ENCODE measurements at regions not wholly inside any gene's neighbourhood (a gene's known extent, or its start where the extent isn't known, plus 50 kb on each side); places are given as distances from the start of the nearest gene placed in this dataset.
A peak's percentile ranks its signal among the peaks of the same experiment; 100 is the strongest.

DNA sequence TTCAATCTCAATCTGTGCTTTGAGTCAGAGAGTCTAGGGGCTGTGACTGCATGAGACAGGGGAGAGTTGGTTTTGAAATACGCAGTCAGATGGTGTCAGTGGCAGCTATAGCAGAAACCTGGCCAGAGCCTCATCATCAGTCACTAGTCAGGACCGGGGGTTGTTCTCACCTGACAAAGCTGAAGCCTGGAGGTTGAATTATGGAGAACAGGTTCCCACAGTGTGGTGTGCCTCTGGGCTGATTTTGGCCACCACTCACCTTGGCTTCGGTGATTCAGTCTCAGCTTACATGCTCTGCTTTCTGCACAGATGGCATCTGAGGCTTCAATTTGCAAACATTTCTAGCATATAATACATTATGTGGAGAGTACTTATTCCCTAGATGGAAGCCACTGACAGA is 387.3 kb downstream of the YTHDC2 start:
- no peak overlapping the region for H3K4ac ChIP-seq (ENCODE audit: low read depth, low read length)

DNA sequence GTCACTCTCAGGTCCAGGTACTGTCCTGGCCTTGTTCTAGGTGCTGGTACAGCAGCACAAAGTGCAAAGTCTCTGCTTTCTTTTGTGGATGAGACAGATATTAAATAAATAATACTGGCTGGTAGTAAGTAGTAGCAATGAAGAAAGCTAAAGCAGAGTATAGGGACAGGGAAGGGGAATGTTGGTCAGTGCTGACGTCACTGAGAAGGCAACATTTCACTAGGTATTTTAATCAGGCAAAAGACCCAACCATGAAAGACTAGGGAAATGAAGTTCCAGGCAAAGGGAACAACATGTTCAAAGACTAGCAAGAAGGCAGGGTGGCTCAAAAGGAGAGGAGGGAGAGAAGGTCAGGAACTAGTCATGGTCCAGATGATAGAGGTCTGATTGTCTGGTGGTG is 388.2 kb downstream of the YTHDC2 start:
- no CpG with 5 or more reads among the region's 1 CpG for WGBS (ENCODE audit: extremely low coverage, insufficient coverage, insufficient read length)
- Histone ChIP-seq H3K4ac (ENCODE audit: low read depth, low read length) (no peak overlapping the region), H3K4me3 (ENCODE audit: low read depth, low read length) (no peak overlapping the region), H3K9me3 (ENCODE audit: insufficient read depth, low read depth, low read length) (no peaks in the 10 kb centered on the region), H3K27ac (ENCODE audit: low read depth, low read length) (no peak overlapping the region), H3K36me3 (ENCODE audit: control insufficient read depth in 1 of 2, insufficient read depth in 2 of 2, low read length in 2 of 2) (no peaks in the 10 kb centered on the region), H3K79me2 (ENCODE audit: control insufficient read depth, insufficient read depth, low read length, poor library complexity) (no peaks in the 10 kb centered on the region), H3K14ac (ENCODE audit: low read length) (no peak overlapping the region), H2BK120ac (ENCODE audit: insufficient read depth, low read length, poor library complexity) (no peak overlapping the region), H2AK5ac (ENCODE audit: low read length) (no peak overlapping the region), H3K23ac (ENCODE audit: low read length) (no peak overlapping the region), H4K8ac (ENCODE audit: low read depth, low read length) (no peak overlapping the region), H3K4me2 (ENCODE audit: low read length) (no peak overlapping the region), H2AFZ (ENCODE audit: insufficient read depth, low read length, poor library complexity) (no peak overlapping the region), H3K4me1 (ENCODE audit: control insufficient read depth in 1 of 2, insufficient read depth in 2 of 2, low read length in 2 of 2) (peaks cover 0 to 4% of the 10 kb centered on the region in 2 experiments), H3K27me3 (ENCODE audit: insufficient read depth, low read length) (no peaks in the 10 kb centered on the region), H2BK5ac (ENCODE audit: low read depth, low read length, poor library complexity) (no peak overlapping the region), H3K9ac (ENCODE audit: low read length) (no peak overlapping the region), H3K79me1 (ENCODE audit: low read length) (no peaks in the 10 kb centered on the region), H2BK12ac (ENCODE audit: low read length) (no peak overlapping the region), H4K91ac (ENCODE audit: low read depth, low read length) (no peak overlapping the region), H4K12ac (ENCODE audit: low read depth, low read length) (no peak overlapping the region), H3K18ac (ENCODE audit: low read length) (no peak overlapping the region)
- no peak for DNase-seq

More for the DNA sequence above, 387.3 kb downstream of the YTHDC2 start:
- Histone ChIP-seq H4K8ac (ENCODE audit: low read depth, low read length) (no peak overlapping the region), H4K12ac (ENCODE audit: low read depth, low read length) (no peak overlapping the region), H4K91ac (ENCODE audit: low read depth, low read length) (no peak overlapping the region), H2AK5ac (ENCODE audit: low read length) (no peak overlapping the region), H3K27me3 (ENCODE audit: insufficient read depth, low read length) (no peaks in the 10 kb centered on the region), H3K36me3 (ENCODE audit: control insufficient read depth in 1 of 2, insufficient read depth in 2 of 2, low read length in 2 of 2) (no peaks in the 10 kb centered on the region), H3K4me1 (ENCODE audit: control insufficient read depth in 1 of 2, insufficient read depth in 2 of 2, low read length in 2 of 2) (peaks cover 0 to 4% of the 10 kb centered on the region in 2 experiments), H2BK120ac (ENCODE audit: insufficient read depth, low read length, poor library complexity) (no peak overlapping the region), H3K9ac (ENCODE audit: low read length) (no peak overlapping the region), H3K4me2 (ENCODE audit: low read length) (no peak overlapping the region), H3K4me3 (ENCODE audit: low read depth, low read length) (no peak overlapping the region), H2BK5ac (ENCODE audit: low read depth, low read length, poor library complexity) (no peak overlapping the region), H3K14ac (ENCODE audit: low read length) (no peak overlapping the region), H3K18ac (ENCODE audit: low read length) (no peak overlapping the region), H2AFZ (ENCODE audit: insufficient read depth, low read length, poor library complexity) (no peak overlapping the region), H3K23ac (ENCODE audit: low read length) (no peak overlapping the region), H2BK12ac (ENCODE audit: low read length) (peak overlapping the region; percentile 31), H3K79me1 (ENCODE audit: low read length) (no peaks in the 10 kb centered on the region), H3K27ac (ENCODE audit: low read depth, low read length) (no peak overlapping the region), H3K79me2 (ENCODE audit: control insufficient read depth, insufficient read depth, low read length, poor library complexity) (no peaks in the 10 kb centered on the region), H3K9me3 (ENCODE audit: insufficient read depth, low read depth, low read length) (no peaks in the 10 kb centered on the region)
- DNase-seq, result no peak
- WGBS (ENCODE audit: extremely low coverage, insufficient coverage, insufficient read length), result no CpG with 5 or more reads among the region's 3 CpGs

DNA sequence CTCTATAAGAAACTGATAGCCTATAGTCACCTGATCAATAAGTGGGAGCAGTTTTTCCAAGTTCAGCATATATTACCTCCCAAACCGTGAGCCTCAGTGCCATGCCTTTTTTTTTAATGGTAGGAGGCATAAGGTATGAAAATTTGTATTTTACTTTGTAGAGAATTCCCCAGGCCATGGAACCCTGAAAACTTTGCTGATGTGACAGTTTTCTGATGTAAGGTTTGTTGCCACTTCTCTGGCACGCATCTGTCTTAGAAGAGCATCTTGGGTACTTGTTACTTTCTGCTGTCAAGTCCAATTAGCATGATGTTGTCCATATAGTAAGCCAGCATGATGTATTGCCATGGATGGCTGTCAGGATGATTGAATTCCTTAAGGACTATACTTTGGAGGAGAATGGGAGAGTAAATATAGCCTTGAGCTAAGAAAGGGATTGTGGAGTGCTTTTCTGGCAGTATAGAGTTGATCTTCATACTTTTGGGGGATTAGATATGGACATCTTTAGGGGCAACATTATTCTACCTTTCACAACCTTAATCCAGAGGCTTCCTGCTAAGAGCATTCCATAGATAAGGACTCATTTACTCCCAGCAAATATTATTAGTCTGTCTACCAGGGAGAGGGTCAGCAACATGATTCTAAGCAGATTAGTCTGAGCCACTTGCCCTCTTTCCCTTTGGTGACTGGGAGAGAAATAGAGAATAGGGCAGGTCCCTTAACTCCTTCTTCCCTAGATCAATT is 389.6 kb downstream of the YTHDC2 start:
- no peak overlapping the region for H3K23ac ChIP-seq (ENCODE audit: low read length)
- H3K79me1 ChIP-seq (ENCODE audit: low read length), result no peaks in the 10 kb centered on the region
- H3K9me3 ChIP-seq (ENCODE audit: insufficient read depth, low read depth, low read length), result no peaks in the 10 kb centered on the region
- no peak overlapping the region for H2BK12ac ChIP-seq (ENCODE audit: low read length)
- WGBS (ENCODE audit: extremely low coverage, insufficient coverage, insufficient read length), result no CpG with 5 or more reads among the region's 2 CpGs
- H2AK5ac ChIP-seq (ENCODE audit: low read length), result no peak overlapping the region
- no peak overlapping the region for H2AFZ ChIP-seq (ENCODE audit: insufficient read depth, low read length, poor library complexity)
- no peak overlapping the region for H4K12ac ChIP-seq (ENCODE audit: low read depth, low read length)
- peaks cover 0 to 4% of the 10 kb centered on the region in 2 experiments for H3K4me1 ChIP-seq (ENCODE audit: control insufficient read depth in 1 of 2, insufficient read depth in 2 of 2, low read length in 2 of 2)
- H3K4ac ChIP-seq (ENCODE audit: low read depth, low read length), result no peak overlapping the region
- H3K14ac ChIP-seq (ENCODE audit: low read length), result no peak overlapping the region
- no peak overlapping the region for H2BK120ac ChIP-seq (ENCODE audit: insufficient read depth, low read length, poor library complexity)
- H4K91ac ChIP-seq (ENCODE audit: low read depth, low read length), result no peak overlapping the region
- no peak overlapping the region for H4K8ac ChIP-seq (ENCODE audit: low read depth, low read length)
- H3K27ac ChIP-seq (ENCODE audit: low read depth, low read length), result no peak overlapping the region
- no peak for DNase-seq
- no peak overlapping the region for H2BK5ac ChIP-seq (ENCODE audit: low read depth, low read length, poor library complexity)
- H3K27me3 ChIP-seq (ENCODE audit: insufficient read depth, low read length), result no peaks in the 10 kb centered on the region
- no peak overlapping the region for H3K4me2 ChIP-seq (ENCODE audit: low read length)
- H3K79me2 ChIP-seq (ENCODE audit: control insufficient read depth, insufficient read depth, low read length, poor library complexity), result no peaks in the 10 kb centered on the region
- no peak overlapping the region for H3K9ac ChIP-seq (ENCODE audit: low read length)
- no peak overlapping the region for H3K18ac ChIP-seq (ENCODE audit: low read length)
- no peaks in the 10 kb centered on the region for H3K36me3 ChIP-seq (ENCODE audit: control insufficient read depth in 1 of 2, insufficient read depth in 2 of 2, low read length in 2 of 2)
- no peak overlapping the region for H3K4me3 ChIP-seq (ENCODE audit: low read depth, low read length)

DNA sequence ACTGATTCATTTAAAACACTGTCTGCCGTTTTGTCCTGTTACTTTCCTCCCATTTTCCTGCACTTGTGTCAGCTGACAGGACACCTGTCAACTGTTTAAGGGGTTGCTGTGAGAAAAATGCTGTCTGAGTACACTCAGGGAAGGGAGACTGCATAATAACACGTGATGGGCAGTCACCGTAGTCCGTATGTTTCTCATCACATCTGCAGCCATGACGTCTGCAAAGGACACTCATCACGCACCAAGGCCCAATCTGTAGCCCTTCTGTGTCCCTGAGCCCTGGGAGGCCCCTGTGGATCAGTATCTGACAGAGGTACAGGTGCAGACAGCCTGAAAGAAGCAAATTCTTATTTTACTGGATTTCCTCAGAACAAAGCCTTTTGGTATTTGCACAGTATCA is 396.3 kb downstream of the YTHDC2 start:
- H4K8ac ChIP-seq (ENCODE audit: low read depth, low read length), result no peak overlapping the region
- no peak overlapping the region for H2BK12ac ChIP-seq (ENCODE audit: low read length)
- H3K79me1 ChIP-seq (ENCODE audit: low read length), result no peaks in the 10 kb centered on the region
- H3K18ac ChIP-seq (ENCODE audit: low read length), result no peak overlapping the region
- H3K79me2 ChIP-seq (ENCODE audit: control insufficient read depth, insufficient read depth, low read length, poor library complexity), result no peaks in the 10 kb centered on the region
- no CpG with 5 or more reads among the region's 6 CpGs for WGBS (ENCODE audit: extremely low coverage, insufficient coverage, insufficient read length)
- no peaks in the 10 kb centered on the region for H3K9me3 ChIP-seq (ENCODE audit: insufficient read depth, low read depth, low read length)
- no peak overlapping the region for H2AFZ ChIP-seq (ENCODE audit: insufficient read depth, low read length, poor library complexity)
- no peak overlapping the region for H2AK5ac ChIP-seq (ENCODE audit: low read length)
- H2BK5ac ChIP-seq (ENCODE audit: low read depth, low read length, poor library complexity), result no peak overlapping the region
- no peak for DNase-seq
- no peak overlapping the region for H3K14ac ChIP-seq (ENCODE audit: low read length)
- H3K23ac ChIP-seq (ENCODE audit: low read length), result no peak overlapping the region
- H3K27ac ChIP-seq (ENCODE audit: low read depth, low read length), result no peak overlapping the region
- no peaks in the 10 kb centered on the region for H3K27me3 ChIP-seq (ENCODE audit: insufficient read depth, low read length)
- no peak overlapping the region for H4K12ac ChIP-seq (ENCODE audit: low read depth, low read length)
- H3K36me3 ChIP-seq (ENCODE audit: control insufficient read depth in 1 of 2, insufficient read depth in 2 of 2, low read length in 2 of 2), result no peaks in the 10 kb centered on the region
- no peak overlapping the region for H4K91ac ChIP-seq (ENCODE audit: low read depth, low read length)
- H3K4me1 ChIP-seq (ENCODE audit: control insufficient read depth in 1 of 2, insufficient read depth in 2 of 2, low read length in 2 of 2), result no peaks in the 10 kb centered on the region
- H3K4me3 ChIP-seq (ENCODE audit: low read depth, low read length), result no peak overlapping the region
- no peak overlapping the region for H2BK120ac ChIP-seq (ENCODE audit: insufficient read depth, low read length, poor library complexity)
- H3K4me2 ChIP-seq (ENCODE audit: low read length), result no peak overlapping the region
- H3K4ac ChIP-seq (ENCODE audit: low read depth, low read length), result no peak overlapping the region
- H3K9ac ChIP-seq (ENCODE audit: low read length), result no peak overlapping the region

All from trophoblast cell (in vitro differentiated cells and primary cell).